ENCODE measurements at regions not wholly inside any gene's neighbourhood (a gene's known extent, or its start where the extent isn't known, plus 50 kb on each side); places are given as distances from the start of the nearest gene placed in this dataset.

GRCh38 chr6:28814032-28814976 lies 109.5 kb downstream of the TRIM27 start:
- WGBS (ENCODE audit: insufficient coverage), result 13% methylated on average over 40 of the region's 49 CpGs
- H3K4me3 ChIP-seq (ENCODE audit: control extremely low read depth in 1 of 5, extremely low read depth in 1 of 5, insufficient read depth in 1 of 5, low read depth in 2 of 5, low read length in 4 of 5), result no peak overlapping the region
- TF ChIP-seq EZH2 (IDR thresholded peaks at IDR 0.05; ENCODE audit: borderline replicate concordance, insufficient read depth, low read depth, low read length, poor library complexity, severe bottlenecking) (no peak), CTCF (IDR thresholded peaks at IDR 0.05) (no peak)
- ChIA-PET CTCF (interaction anchor here (0.6 kb wide), 1 partner anchor 1435 kb away, joined by 3 read pairs; no protein-coding TSS in a partner anchor), POLR2A (no interaction called here)
- no peaks in the 10 kb centered on the region for H3K79me2 ChIP-seq (ENCODE audit: control insufficient read depth, insufficient read depth, low read length)
- H3K27me3 ChIP-seq (replicated peaks in 1 of 4; ENCODE audit: control extremely low read depth in 1 of 4, control insufficient read depth in 3 of 4, insufficient read depth in 4 of 4, low read length in 3 of 4), result peaks cover 0 to 82% (median 78%) of the 10 kb centered on the region in 4 experiments
- H3K4me2 ChIP-seq (replicated peaks; ENCODE audit: low read depth, low read length, poor library complexity, severe bottlenecking), result no peak overlapping the region
- intact Hi-C loops (cut with micrococcal nuclease), result loop anchor here (5.0 kb wide), 1 partner anchor 82 kb away; no protein-coding TSS in a partner anchor
- H3K27me3 Mint-ChIP-seq, result peaks cover 87% of the 10 kb centered on the region
- no peak overlapping the region for H2AFZ ChIP-seq (ENCODE audit: insufficient read depth, low read depth, low read length, poor library complexity, severe bottlenecking)
- H3K9me3 Mint-ChIP-seq (ENCODE audit: insufficient read depth), result peaks cover 5% of the 10 kb centered on the region
- H3K4me1 ChIP-seq (ENCODE audit: control insufficient read depth in 2 of 2, insufficient read depth in 2 of 2, low read length in 2 of 2), result peaks cover 0 to 14% of the 10 kb centered on the region in 2 donors
- H3K36me3 ChIP-seq (replicated peaks in 1 of 2; ENCODE audit: control extremely low read depth in 1 of 2, control insufficient read depth in 1 of 2, extremely low read depth in 1 of 2, insufficient read depth in 2 of 2, low read length in 1 of 2), result no peaks in the 10 kb centered on the region
- H3K27ac ChIP-seq (ENCODE audit: low read length in 2 of 2), result no peak overlapping the region
- DNase-seq (peak; percentile 33), ATAC-seq (ENCODE audit: low read depth) (no peak)
- H4K20me1 ChIP-seq (ENCODE audit: control insufficient read depth, insufficient read depth, low read length, poor library complexity, severe bottlenecking), result no peaks in the 10 kb centered on the region
- peaks cover 3% of the 10 kb centered on the region for H3K4me1 Mint-ChIP-seq
- no peak overlapping the region for H3K9ac ChIP-seq (ENCODE audit: low read length)
- H3K4me3 Mint-ChIP-seq, result no peak overlapping the region
- H3K27ac Mint-ChIP-seq, result no peak overlapping the region
- peaks cover 0 to 39% (median 20%) of the 10 kb centered on the region in 3 donors for H3K9me3 ChIP-seq (ENCODE audit: control extremely low read depth in 1 of 3, control insufficient read depth in 2 of 3, insufficient read depth in 1 of 3, low read length in 2 of 3)

All from B cell (primary cell).